Urothelium cell line (cell line): ENCODE measurements at regions not wholly inside any gene's neighbourhood (a gene's known extent, or its start where the extent isn't known, plus 50 kb on each side); places are given as distances from the start of the nearest gene placed in this dataset.
"Not testable (repeated sequence)": the region's sequence is repeated elsewhere in the genome, so short reads cannot be mapped to it uniquely, and the experiment has no call there.

Experiments used
- DNase-seq: peaks from one replicate; pipeline ENCODE4 v3.0.0; 2011; ENCODE audit warnings: low spot score, mixed read lengths
- FAIRE-seq: peaks from 2 replicates; lab custom pipeline; 2011; peaks lifted over from hg19 to GRCh38; lab: Jason Lieb, UNC

DNA sequence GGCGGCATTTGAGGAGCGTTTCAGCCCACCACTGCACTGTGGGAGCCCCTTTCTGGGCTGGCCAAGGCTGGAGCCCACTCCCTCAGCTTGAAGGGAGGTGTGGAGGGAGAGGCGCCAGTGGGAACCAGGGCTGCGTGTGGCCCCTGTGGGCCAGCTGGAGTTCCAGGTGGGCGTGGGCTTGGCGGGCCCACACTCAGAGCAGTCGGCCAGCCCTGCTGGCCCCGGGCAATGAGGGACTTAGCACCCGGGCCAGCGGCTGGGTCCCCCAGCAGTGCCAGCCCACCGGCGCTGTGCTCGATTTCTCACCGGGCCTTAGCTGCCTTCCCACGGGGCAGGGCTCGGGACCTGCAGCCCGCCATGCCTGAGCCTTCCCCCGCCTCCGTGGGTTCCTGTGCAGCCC is 463.8 kb upstream of the SPANXN1 start:
- FAIRE-seq, DNase-seq: not testable (repeated sequence)

DNA sequence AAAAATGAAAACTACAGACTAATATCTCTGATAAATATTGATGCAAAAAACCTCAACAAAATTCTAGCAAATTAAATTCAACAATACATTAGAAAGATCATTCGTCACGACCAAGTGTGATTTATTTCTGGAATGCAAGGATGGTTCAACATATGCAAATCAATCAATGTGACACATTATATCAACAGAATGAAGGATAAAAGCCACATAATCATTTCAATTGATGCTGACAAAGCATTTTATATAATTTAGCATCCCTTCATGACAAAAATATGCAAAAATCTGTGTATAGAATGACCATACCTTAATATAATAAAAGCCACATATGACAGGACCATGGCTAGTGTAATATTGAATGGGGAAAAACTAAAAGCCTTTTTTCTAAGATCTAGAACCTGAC is 457.2 kb upstream of the SPANXN1 start:
- DNase-seq (no peak), FAIRE-seq (no peak)

DNA sequence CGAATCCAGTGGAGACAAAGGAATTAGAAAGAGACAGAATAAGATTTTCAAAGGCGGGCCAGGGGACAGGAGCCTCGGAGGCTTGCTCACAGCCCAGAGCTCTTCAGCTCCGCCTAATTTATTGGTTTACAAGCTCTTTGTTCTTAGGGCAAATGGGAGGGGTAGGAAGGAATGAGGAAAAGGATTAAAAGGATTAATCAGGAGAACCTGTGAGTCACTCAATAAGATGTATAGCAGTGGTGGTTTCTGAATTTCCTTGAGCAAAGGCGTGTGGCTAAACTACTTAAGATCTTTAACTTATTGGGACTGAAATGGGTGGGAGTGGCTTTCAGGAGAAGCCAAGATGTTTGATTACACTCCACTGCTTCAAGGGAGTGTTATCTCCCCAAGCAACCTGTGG is 456.0 kb upstream of the SPANXN1 start:
- no peak for DNase-seq
- FAIRE-seq, result no peak

DNA sequence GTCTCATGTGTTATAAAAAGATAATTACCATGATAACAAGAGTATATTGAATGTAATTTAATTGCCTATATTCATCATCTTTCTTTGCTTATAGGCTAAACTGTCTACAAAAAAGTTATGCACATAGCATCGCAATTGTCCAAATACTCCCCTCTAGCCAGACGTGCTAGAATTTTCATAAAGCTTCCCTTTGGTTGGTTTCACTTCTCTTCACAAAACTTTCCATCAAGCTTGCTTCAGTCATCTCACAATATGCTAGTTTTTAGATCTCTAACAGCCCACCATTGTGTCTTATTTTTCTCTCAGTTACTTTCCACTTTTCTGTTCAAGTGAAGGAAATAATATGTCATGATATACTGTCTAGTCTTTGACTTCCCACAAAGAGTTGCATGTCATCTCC is 448.3 kb upstream of the SPANXN1 start:
- no peak for DNase-seq
- FAIRE-seq, result no peak

DNA sequence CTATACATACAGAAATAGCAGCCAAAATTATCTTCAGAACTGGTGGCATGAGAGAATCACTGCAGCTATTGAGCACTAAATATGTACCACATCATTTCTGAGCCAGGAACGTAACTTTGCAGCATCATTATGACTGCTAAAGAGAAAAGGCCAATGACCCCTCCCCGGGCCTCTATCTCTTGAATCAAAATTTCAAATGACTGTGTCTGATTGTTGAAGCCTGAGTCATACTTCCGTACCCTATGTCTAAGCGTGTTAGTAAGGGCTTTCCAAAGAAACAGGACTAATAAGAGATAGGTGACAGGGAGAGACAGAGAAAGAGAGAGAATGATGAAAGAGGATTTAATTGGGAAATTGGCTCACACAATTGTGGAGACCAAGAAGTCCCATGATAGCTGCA is 445.5 kb upstream of the SPANXN1 start:
- DNase-seq (no peak), FAIRE-seq (no peak)

DNA sequence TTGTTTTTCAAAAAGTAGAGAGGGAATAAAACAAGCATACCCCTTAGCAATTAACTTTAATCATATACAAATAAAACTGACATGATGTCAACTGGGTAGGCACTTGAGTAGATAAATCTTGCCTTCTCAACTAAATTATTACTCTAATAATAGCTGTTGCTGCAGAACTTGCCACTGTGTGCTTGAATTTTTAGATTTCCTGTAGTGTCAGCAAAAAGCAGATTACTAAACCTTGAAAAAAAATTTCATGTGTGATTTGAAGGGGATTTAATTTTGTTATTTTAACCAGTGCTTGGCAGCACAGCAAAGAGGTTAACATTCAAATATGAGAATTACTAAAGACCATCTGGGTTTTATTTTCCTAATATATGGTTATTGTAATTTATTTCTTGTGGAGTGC is 438.3 kb upstream of the SPANXN1 start:
- FAIRE-seq, result no peak
- no peak for DNase-seq

DNA sequence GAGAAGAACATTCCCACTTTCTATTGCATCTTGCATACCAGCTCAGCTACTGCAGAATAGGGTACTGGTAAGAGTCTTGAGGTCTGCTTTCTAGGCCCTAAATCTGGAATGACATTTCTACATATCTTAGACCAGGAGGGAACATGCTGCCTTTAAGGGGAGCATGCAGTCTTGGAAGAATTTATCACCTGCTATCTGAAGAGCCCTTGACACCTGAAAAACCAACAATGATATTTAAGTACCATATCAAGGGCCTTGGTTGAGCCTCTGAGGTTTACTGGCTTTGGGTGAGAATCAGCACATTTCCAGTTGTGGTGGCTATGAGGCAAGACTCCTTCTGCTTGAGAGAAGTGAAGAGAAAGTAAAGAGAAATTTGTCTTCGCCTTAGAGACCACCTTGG is 436.8 kb upstream of the SPANXN1 start:
- DNase-seq (no peak), FAIRE-seq (no peak)

DNA sequence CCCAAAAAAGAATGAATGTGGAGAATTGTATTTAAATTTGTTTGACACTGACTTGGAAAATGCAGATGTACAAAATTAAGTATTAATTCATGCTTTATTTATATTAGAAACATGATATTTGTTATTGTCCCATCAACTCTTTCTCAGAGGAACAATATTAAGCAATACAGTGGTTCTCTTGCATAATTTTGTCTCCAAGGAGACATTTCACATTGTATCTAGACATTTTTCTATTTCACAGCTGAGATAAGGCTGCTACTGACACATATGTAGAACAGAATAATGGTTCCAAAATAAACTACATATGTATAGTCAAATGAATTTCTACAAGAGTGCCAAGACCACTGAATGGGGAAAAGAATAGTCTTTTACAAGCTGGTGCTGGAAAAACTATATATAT is 427.9 kb upstream of the SPANXN1 start:
- DNase-seq, result no peak
- no peak for FAIRE-seq

DNA sequence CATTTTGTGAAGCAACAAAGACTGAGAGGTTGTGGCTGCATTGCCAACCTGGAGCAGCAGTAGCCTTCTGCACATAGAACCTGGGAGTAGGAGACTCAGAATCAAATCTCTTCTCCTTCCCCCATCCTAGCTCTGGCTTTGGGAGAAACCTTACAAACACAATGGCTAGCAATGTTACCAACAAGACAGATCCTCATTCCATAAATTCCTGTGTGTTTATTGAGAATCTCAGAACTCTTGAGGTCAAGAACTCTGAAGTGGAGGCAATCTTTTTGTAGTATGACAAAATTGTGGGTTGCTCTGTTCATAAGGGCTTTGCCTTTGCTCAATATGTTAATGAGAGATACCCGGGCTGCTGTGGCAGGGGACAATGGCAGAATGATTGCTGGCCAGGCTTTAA is 406.7 kb upstream of the SPANXN1 start:
- FAIRE-seq (no peak), DNase-seq (peak; percentile 1)

DNA sequence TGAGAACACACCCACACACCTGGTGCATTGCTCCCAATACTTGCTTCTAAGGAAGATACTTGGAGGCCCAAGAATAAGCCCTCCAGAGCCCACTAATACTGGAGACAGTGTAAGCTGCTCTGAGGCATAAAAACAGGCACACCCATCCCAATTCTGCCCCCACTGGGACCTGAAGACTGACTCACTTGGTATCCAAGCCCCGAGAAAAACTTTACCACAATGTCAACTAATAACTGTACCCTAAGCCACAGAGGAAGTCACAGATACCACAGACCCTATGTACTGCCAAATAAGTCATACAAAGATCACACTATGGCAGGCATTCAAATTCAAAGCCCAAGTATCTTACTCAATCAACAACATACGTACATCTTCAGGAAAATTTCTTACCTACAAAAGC is 398.2 kb upstream of the SPANXN1 start:
- FAIRE-seq (no peak), DNase-seq (peak; percentile 0)

DNA sequence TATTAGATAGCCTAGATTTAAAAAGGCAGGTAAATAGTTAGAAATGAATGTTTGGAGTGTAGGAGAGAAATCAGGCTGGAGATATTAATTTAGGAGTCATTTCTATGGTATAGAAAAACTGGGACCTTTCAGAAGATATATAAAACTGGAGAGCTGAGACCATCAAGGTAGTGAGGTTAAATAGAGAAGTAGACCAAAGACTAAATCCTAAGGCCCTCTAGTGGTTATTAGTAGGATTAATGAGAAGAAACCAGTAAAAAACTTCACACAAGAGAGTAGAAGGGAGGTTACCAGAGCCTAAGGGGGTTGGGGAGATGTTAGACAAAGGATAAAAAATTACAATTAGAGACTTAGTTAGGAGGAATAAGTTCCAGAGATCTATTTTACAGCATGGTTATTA is 351.0 kb upstream of the SPANXN1 start:
- FAIRE-seq, result no peak
- no peak for DNase-seq

DNA sequence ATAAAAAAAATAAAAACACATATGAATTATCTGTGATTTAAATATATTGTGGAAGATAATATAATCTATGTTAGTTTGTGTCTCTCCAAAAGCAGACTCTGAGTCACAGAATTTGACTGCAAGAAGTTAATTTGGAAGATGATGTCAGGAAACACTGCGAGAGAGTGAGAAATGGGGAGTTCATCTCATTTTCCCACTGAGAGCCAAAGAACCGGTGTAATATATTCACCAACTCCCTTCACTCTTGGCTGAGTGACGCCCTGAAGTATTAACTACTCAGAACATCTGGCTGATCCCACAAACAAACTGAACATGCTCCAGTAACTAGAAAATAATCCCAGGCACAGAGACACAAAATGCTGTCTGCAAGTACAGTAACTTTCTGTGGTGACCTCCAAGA is 345.8 kb upstream of the SPANXN1 start:
- FAIRE-seq (no peak), DNase-seq (no peak)

DNA sequence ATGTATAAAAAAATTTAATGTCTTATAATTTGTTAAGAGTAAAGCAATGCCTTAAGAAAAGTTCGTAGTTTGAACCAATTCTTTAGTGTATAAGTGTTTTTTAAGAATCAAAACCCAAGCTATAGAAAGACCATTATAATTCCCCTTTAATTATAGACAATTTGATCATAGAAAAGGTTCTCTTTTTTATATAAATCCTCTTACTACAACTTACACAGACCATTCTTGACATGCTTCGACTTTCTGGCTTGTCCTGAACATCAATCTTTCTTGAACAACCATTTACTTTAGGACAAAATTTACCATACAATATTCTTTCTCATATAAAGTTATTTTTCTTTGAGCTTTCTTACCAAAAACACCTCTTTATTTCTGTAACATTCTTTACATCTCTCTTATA is 330.5 kb upstream of the SPANXN1 start:
- DNase-seq, result no peak
- no peak for FAIRE-seq

DNA sequence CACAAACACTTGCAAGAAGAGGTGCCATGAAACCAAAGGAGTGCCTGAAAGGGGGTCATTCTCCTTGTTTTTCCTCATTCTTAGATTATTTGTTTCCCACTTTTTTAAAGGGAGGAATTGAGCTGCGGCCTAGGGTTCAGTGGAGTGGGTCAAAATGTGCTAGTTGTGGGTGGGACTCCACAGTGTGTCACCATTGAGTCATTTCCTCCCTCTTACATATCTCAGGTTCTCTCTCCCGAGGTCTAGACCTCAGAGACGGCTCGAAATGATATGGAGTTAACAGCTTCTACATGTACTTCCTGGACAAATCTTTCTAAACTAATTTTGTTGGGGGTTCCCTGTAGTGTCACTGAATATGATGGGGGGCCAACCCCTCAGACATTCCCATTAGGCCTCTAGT is 328.4 kb upstream of the SPANXN1 start:
- FAIRE-seq (no peak), DNase-seq (peak; percentile 1)

DNA sequence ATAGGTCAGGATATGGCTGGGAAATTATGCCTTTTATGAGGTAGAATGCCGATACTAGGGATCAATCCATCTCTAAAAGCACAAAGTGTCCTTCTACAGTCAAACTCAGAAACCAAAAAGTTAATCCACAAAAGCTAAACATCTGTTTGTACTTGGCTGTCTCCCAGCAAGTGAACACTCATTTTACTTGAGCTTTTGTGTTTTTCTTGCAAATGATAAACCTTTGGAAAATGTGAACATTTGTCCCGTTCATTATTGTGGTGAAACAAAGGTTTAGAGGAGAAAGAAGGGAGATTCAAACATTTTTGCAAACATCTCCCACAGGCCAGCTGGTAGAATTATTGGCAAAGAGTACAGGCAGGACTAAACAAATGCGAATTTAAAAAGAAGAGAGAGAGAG is 300.6 kb upstream of the SPANXN1 start:
- DNase-seq (no peak), FAIRE-seq (no peak)
